Astrocyte (in vitro differentiated cells and primary cell): ENCODE measurements at regions not wholly inside any gene's neighbourhood (a gene's known extent, or its start where the extent isn't known, plus 50 kb on each side); places are given as distances from the start of the nearest gene placed in this dataset.

ENCODE experiments used
- EZH2 ChIP-seq: IDR thresholded peaks from 2 replicates; pipeline ENCODE4 v1.6.1; 2012; ENCODE audit warnings: mild to moderate bottlenecking, low read length, inconsistent platforms; ENCODE audit not compliant: insufficient read depth
- TF ChIP-seq, protein P1 (sequence below): IDR thresholded peaks from 2 replicates; pipeline ENCODE4 v1.5.1; 2011; ENCODE audit warnings: low read depth, mild to moderate bottlenecking, inconsistent platforms, low read length, moderate library complexity; ENCODE audit not compliant: insufficient read depth

DNA sequence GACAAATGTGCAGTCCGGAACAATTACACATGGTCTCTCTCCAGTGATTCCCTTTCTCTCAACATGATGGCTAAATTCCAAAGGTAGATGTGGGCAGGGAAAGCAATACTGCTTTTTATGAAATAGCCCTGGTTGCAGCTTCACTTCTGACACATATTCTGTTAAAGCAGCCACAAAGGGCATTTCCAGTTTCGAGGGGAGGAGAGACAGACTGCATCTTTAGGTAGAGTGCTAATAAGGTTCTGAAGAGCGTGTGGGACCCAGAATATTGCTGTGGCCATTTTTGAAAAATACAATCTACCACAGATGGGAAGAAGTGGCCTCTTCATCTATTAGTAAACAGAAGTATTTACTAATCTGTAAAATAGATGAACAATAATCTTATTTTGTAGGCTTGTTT, 139.3 kb upstream of the PEX5L start:
- TF ChIP-seq, protein P1, sequence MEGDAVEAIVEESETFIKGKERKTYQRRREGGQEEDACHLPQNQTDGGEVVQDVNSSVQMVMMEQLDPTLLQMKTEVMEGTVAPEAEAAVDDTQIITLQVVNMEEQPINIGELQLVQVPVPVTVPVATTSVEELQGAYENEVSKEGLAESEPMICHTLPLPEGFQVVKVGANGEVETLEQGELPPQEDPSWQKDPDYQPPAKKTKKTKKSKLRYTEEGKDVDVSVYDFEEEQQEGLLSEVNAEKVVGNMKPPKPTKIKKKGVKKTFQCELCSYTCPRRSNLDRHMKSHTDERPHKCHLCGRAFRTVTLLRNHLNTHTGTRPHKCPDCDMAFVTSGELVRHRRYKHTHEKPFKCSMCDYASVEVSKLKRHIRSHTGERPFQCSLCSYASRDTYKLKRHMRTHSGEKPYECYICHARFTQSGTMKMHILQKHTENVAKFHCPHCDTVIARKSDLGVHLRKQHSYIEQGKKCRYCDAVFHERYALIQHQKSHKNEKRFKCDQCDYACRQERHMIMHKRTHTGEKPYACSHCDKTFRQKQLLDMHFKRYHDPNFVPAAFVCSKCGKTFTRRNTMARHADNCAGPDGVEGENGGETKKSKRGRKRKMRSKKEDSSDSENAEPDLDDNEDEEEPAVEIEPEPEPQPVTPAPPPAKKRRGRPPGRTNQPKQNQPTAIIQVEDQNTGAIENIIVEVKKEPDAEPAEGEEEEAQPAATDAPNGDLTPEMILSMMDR, result no peak
- TF ChIP-seq EZH2, result no peak
